Fibroblast of the conjunctiva (primary cell): ENCODE measurements at regions not wholly inside any gene's neighbourhood (a gene's known extent, or its start where the extent isn't known, plus 50 kb on each side); places are given as distances from the start of the nearest gene placed in this dataset.
"Not testable (repeated sequence)": the region's sequence is repeated elsewhere in the genome, so short reads cannot be mapped to it uniquely, and the experiment has no call there.

Experiments used
- DNase-seq: peaks from one replicate; pipeline ENCODE4 v3.0.0-alpha.2; 2010; ENCODE audit warnings: low read depth

- DNase-seq = no peak
These were observed 402.4 kb downstream of the KCNRG start for GRCh38 chr13:50417597-50417996.

DNA sequence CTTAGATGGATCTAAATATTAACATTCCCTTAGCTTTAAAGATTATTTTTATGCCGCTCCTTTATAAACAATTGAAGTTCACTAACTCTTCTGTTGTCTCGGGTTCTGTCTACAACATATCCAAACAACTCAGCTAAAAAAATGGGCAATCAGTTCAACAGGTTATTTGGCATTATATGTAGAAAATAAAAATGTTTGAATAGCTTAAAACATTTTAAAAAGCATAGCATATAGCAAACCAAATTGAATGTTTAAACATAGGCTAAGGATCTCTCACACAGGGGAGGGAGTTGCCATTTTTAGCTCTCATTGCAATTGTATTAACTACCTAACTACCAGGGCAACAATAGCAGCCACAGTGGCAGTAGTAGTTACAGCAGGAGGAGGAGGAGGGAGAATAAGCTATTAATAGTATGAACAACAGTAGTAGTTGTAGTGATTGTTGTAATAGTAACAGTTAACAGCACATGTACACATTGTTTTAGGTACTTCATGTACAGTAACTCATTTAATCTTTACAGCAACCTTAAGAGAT, 404.2 kb downstream of the KCNRG start:
- no peak for DNase-seq

DNA sequence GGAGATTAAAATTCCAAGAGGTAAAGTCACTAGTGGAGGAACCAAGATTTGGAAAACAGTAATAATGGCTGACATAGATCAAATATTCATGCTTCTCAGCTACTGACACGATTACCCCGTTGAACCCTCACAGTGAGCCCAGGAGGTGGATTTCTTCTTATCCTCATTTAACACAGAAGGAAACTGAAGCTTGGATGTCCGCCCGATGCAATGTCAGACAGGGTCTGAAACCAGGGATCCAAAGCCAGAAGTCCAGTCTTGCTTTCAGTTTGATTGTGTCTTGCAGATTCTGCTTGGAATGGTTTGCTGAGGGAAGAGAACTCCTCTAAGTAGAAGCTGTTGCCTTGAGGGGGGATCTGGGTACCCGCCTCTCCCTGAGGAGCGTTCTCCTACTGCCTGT, 404.7 kb downstream of the KCNRG start:
- DNase-seq = no peak

DNA sequence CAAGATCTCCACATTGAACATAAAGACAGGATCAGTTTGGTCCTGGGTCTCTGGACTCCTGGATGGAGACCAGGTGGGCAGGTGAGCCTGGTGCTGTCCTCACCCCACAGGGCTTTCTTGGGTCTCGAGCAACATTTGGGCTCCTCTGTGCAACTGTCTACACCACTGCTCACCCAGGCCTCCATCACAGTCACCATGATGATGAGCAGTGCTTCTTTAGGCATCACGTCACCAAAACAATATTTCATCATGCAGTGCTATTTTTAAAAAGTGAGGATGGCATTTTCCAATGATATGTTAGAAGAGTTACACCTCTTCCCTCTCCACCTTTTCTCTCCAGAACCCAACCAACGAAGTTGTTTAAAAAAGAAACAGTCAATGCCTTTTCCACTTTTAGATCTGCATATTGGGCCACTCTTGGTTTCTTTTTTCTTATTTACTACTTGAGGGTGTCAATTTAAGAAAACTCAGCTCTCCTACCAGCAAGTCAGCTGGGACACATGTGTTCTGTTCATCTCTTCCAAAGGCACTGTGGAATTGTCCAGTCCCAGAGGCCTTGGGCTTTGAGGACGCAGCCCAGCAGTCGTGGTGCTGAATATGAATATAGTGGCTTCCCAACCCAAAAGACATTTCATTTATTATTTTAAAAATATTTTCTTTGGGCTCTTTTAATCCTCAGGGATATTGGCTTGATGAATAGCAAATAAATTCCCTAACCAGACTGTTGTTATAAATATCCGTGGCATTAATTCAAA, 405.7 kb downstream of the KCNRG start:
- DNase-seq = no peak

DNA sequence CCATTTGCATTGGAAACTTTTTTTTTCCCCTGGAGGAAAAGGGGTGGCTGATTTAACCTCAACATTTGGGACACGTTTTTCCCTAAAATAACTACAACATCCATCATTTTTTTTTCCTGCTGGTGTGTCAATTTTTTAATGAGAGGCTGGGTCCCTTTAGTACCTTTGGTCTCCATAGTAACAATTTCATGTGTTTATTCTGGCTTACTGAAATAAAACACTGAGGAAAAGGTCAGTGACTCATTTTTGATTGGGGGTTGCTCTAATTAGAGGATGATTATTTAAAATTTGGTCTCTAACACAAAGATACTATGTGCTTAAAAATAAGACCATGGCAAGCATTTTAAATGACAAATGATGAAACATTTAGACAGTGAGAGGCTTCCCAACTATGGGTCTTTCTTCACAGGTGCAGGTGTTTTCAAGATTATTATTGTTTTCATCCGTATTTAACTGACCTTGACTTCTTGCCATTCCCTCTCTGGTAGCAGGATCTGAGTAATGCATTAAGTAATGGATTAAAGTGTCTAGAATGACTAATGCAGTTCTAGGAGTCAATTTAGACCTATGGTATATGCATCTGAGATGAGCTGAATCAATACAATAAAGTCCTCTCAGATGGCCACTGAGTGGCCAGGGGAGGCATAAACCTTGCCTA, 406.4 kb downstream of the KCNRG start:
- DNase-seq = no peak

GRCh38 chr13:50422181-50423148, 407.2 kb downstream of the KCNRG start:
- DNase-seq = no peak

- DNase-seq = no peak
These were observed 409.7 kb downstream of the KCNRG start for GRCh38 chr13:50424993-50425392.

DNA sequence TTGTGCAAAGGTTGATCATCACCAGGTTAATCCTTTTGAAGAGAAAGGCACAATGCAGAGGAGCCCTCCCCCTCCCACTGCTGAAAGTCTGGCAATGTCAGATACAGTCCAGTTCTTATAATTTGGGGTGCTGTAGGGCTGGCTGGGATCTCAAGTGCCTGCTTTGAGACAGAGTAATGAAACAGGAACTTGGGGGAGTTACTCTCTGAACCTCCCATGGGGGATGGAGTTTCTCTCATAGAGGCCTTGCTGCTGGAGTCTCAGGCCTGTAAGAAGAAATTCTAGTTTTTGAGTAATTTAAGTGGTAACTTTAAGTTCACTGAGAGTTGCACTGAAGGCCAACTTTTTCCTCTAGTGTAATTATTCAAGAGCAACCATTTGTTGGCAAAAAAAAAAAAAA, 410.5 kb downstream of the KCNRG start:
- DNase-seq = no peak

DNA sequence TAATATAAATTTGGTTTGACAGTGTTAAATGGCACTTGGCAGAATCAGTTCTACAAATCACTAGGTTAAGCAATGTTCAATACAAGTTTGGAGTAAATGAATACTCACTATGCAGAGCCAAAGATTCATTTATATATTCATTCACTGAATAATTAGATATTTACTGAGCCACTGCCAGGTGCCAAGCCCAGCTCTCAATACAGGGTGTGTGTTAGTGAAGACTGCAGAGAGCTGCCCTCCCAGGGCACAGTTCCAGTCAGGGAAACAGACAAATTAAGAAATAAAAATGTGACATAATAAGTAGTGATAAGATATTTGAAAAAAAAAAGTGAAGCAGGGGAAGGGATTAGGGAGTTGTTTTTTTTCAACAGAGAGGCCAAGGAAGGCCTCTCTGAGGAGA, 411.7 kb downstream of the KCNRG start:
- DNase-seq = no peak

DNA sequence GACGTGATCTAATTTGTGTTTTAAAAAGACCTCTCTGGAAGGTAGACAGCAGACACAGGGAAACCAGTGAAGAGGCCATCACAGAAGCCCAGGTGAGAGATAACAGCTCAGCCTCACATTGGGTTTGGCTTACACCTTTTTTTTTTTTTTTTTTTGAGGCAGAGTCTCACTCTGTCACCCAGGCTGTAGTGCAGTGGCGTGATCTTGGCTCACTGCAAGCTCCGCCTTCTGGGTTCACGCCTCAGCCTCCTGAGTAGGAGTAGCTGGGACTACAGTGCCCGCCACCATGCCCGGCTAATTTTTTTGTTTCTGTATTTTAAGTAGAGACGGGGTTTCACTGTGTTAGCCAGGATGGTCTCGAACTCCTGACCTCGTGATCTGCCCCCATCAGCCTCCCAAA, 412.3 kb downstream of the KCNRG start:
- not testable (repeated sequence) for DNase-seq

DNA sequence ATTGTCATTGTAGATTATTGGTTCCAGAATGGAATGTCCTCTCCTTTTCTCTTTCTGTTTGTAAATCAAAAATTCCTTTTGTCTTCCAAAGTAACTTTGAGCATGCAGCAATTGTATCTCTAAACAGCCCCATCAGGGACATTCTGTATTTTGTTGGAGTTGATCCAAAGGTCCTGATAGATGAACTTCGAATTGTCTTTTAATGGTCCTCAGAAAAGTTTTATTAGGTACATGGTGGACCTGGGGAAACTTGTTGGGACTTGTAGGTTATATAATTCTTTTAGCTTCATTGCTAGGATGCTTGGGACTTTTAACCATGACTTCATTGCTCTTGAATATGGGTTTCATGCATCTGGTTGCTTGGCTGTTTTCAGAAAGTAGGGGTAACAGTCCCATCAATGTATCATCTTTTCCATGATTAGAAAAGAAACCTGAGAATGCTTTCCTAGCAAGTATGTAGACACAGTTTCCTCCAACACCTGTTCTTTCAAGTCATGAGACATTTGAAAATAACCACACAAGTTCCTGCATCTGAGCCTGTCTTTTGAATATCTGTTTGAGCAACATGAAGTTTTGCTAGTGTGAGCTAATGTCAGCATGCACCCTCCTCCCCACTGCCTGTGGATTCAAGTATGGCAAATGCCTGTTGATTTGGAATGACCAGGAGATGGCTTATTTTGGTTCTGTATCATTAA, 413.1 kb downstream of the KCNRG start:
- DNase-seq = no peak

- DNase-seq = no peak
These were observed 408.5 kb downstream of the DLEU7 start for GRCh38 chr13:50435011-50435410.

DNA sequence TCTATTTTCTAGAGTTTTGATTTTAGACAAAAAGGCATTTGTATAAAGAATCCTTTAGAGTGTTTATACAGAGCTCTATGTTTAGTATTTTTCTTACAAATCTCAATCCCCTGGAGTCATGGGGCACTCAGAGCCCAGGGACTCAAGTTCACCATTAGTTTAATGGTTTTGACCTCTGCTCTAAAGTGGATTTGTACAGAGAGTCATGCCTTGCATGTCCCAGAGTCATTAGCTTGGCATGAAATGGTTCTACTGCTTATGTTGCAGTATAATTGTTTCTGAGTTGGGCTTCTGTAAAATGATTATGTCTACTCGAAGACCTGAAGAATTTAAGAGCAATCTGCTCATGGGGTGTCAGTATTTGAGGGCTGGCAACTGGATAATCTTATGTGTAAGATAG, 406.2 kb downstream of the DLEU7 start:
- DNase-seq = no peak

DNA sequence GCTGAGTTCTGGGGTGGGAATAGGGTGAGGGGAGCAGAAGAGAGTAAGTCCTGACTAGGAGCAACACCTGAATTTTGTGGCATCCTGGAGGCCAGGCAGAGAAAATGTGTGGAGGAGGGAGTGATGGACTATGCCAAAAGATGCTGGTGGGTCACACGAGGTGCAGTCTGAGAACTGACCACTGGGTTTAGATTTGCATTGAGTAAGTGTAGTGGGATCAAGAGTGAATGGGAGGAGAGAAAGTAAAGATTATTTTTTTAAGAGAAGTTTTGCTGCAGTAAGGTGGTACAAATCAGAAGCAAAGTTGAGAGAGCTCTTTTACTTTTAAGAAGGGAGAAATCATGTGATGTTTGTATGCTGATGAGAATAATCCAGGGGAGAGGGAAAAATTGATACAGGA, 405.1 kb downstream of the DLEU7 start:
- DNase-seq = no peak

DNA sequence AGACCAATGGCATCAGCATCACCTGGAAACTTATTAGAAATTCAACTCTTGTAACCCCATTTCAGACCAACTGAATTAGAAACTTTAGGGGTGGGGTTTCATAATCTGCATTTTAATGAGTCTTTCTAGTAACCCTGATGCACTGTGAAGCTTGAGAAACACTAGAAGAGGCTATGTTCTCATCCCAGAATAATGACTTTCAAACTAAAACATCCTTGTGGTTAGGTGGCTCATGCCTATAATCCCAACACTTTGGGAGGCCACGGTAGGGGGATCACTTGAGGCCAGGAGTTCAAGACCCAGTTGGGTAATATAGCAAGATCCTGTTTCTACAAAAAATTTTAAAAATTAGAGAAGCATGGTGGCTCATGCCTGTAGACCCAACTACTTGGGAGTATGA, 402.4 kb downstream of the DLEU7 start:
- DNase-seq = no peak

GRCh38 chr13:50444726-50445125, 398.8 kb downstream of the DLEU7 start:
- no peak for DNase-seq

DNA sequence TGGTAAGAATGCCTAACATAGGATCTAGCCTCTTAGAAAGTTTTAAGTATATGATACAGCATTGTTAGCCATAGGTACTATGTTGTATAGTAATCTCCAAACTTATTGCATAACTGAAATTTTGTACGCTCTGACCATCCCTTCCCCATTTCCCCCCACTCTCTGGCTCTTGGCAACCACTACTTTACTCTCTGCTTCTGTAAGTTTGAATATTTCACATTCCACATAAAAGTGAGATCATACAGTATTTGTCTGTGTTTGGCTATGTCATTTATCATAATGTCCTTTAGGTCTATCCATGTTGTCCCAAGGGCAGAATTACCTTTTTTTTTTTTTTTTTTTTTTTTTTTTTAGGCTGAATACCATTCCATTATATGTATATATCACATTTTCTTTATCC, 396.9 kb downstream of the DLEU7 start:
- DNase-seq = no peak

DNA sequence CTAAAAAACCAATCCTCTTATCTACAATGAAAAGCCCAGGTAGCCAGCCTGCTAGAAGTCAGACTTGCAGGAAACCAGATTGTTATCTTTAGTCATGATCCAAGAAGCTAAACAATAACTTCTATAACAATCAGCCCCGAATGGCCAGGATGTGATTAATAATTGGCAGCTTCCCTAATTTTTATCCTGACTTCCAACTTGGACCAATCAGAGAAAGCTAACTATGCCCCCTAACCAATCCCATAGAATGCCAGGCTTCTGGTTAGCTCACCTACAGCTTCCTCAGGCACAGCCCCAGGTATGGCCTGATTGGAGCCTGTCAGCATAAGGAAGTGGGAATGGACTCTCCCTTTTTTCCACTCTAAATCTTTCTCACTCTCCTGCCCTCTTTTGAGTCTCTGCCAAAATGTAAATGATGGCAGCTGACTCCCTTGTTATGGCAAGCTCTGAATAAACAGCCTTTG, 394.9 kb downstream of the DLEU7 start:
- no peak for DNase-seq

DNA sequence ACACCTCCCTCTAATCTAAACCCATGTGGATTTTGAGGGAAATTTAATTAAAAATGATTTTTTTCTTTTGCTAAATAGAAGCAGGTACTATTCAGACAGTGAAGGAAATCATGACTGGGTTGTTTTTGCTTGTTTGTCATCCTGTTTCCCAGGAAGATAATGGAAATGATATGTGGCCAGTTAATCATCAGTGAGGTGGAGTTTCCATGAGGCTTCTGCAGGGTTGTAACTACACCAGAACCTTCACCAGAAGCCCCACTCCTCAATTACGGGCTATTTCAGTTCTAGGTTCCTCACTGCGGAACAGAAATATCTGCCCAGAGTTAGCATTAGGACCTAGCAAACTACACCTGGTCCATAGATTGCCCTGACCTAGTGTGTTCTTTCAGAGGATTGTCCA, 394.0 kb downstream of the DLEU7 start:
- no peak for DNase-seq

- no peak for DNase-seq
These were observed 393.2 kb downstream of the DLEU7 start for GRCh38 chr13:50450279-50450678.

DNA sequence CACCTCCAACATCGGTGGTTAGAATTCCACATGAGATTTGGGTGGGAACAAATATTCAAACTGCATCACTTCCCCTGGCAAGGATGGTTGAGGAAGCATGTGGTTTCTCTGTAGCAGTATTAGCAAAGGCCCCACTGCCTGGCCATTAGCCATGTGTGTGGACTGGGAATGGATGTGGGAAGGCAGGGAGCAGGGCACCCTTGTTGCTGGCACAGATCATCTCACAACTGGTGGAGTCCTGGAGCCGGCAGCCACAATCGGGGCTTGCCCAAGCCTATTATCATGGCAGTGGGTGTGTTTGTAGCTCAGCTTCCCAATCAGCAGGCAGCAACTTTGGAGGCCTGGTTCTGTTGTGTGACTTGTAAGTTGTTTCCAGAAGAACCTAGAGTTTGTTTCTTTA, 391.9 kb downstream of the DLEU7 start:
- DNase-seq = no peak

- no peak for DNase-seq
These were observed 391.5 kb downstream of the DLEU7 start for GRCh38 chr13:50452028-50452427.
